Adrenal gland (tissue), 5 donors: ENCODE measurements at regions not wholly inside any gene's neighbourhood (a gene's known extent, or its start where the extent isn't known, plus 50 kb on each side); places are given as distances from the start of the nearest gene placed in this dataset.

Experiments
- POLR2A ChIP-seq, 2 donors: fragments of 450-650 bp; IDR thresholded peaks; one replicate each; pipeline ENCODE4 v1.6.1; 2017; ENCODE audit warnings: antibody characterized with exemption in 2 of 2, mild to moderate bottlenecking in 2 of 2, moderate library complexity in 1 of 2
- TF ChIP-seq, protein P1 (sequence below), 6 experiments: fragments of 450-650 bp in 4 of 6; fragments of 200-600 bp in 2 of 6; sonication (generic) in 1 of 6; IDR thresholded peaks; 1 replicate in 5 of 6; 2 replicates in 1 of 6; pipeline versions ENCODE4 v1.5.1 to v1.8.0; 2016 to 2021; ENCODE audit warnings: antibody characterized with exemption in 6 of 6, mild to moderate bottlenecking in 2 of 6, moderate library complexity in 1 of 6
- donor health status: DM: no; HTN: no; CAD: no.

- TF ChIP-seq, protein P1, sequence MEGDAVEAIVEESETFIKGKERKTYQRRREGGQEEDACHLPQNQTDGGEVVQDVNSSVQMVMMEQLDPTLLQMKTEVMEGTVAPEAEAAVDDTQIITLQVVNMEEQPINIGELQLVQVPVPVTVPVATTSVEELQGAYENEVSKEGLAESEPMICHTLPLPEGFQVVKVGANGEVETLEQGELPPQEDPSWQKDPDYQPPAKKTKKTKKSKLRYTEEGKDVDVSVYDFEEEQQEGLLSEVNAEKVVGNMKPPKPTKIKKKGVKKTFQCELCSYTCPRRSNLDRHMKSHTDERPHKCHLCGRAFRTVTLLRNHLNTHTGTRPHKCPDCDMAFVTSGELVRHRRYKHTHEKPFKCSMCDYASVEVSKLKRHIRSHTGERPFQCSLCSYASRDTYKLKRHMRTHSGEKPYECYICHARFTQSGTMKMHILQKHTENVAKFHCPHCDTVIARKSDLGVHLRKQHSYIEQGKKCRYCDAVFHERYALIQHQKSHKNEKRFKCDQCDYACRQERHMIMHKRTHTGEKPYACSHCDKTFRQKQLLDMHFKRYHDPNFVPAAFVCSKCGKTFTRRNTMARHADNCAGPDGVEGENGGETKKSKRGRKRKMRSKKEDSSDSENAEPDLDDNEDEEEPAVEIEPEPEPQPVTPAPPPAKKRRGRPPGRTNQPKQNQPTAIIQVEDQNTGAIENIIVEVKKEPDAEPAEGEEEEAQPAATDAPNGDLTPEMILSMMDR (IDR thresholded peaks at IDR 0.05): no peak
- TF ChIP-seq POLR2A (IDR thresholded peaks at IDR 0.05): no peak
These were observed 187.0 kb downstream of the HAUS1 start for GRCh38 chr18:46291149-46291548.
